Activated CD8-positive, alpha-beta T cell treated with anti-CD3 and anti-CD28 coated beads for 36 hours (primary cell): ENCODE measurements at regions not wholly inside any gene's neighbourhood (a gene's known extent, or its start where the extent isn't known, plus 50 kb on each side); places are given as distances from the start of the nearest gene placed in this dataset.
"Not testable (repeated sequence)": the region's sequence is repeated elsewhere in the genome, so short reads cannot be mapped to it uniquely, and the experiment has no call there.

ENCODE experiments used
- ATAC-seq: fragments of 200-7000 bp; cut with Tn5 transposase; one replicate; pipeline ENCODE4 v1.10.0; 2021; ENCODE audit warnings: mild to moderate bottlenecking, moderate library complexity
- CTCF ChIA-PET: fragments of 350-600 bp; sonication (Branson Sonifier 250); formaldehyde crosslinking; loops from one replicate; lab custom pipeline; 2021; ENCODE audit warnings: antibody characterized with exemption; lab: Charles Lee
- POLR2A ChIA-PET: fragments of 350-600 bp; sonication (Branson Sonifier 250); formaldehyde crosslinking; loops from one replicate; lab custom pipeline; 2021; ENCODE audit warnings: antibody characterized with exemption; lab: Charles Lee
- DNase-seq: peaks from one replicate; pipeline ENCODE4 v3.0.0-alpha.2; 2020
- H3K27ac Mint-ChIP-seq: one replicate; pipeline ENCODE4 v1.8.0; 2021; ENCODE audit warnings: mild to moderate bottlenecking, mixed read lengths
- H3K27me3 Mint-ChIP-seq: one replicate; pipeline ENCODE4 v1.8.0; 2021; ENCODE audit warnings: mixed read lengths
- H3K36me3 Mint-ChIP-seq: one replicate; pipeline ENCODE4 v1.8.0; 2021; ENCODE audit warnings: low read depth, mixed read lengths
- H3K4me1 Mint-ChIP-seq: one replicate; pipeline ENCODE4 v1.8.0; 2021; ENCODE audit warnings: low read depth, mixed read lengths
- H3K4me3 Mint-ChIP-seq: one replicate; pipeline ENCODE4 v1.8.0; 2021; ENCODE audit warnings: mild to moderate bottlenecking, moderate library complexity, mixed read lengths
- H3K9me3 Mint-ChIP-seq: one replicate; pipeline ENCODE4 v1.8.0; 2021; ENCODE audit warnings: mixed read lengths
- intact Hi-C: fragments of 100-400 bp; cut with micrococcal nuclease; formaldehyde crosslinking; loops from one replicate; pipeline ENCODE4 v1.10.0; 2022
- TF ChIP-seq, protein P1 (sequence below): fragments of 200-600 bp; IDR thresholded peaks from one replicate; pipeline ENCODE4 v1.8.0; 2022; ENCODE audit warnings: antibody characterized with exemption, mild to moderate bottlenecking

DNA sequence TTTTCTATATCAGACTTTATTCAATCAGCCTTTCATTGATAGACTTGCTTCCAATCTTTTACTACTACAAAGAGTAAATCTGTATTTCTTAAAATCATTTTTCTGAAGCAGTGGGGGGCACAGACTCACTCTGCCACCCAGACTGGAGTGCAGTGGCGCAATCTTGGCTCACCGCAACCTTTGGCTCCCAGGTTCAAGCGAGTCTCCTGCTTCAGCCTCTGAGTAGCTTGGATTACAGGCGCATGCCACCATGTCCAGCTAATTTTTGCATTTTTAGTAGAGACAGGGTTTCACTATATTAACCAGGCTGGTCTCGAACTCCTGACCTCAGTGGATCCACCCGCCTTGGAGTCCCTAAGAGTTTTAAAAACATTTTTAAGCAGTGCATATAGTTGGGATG is 270.6 kb upstream of the REG3G start:
- Mint-ChIP-seq H3K4me3 (no peak overlapping the region), H3K9me3 (peaks cover 15% of the 10 kb centered on the region), H3K27ac (no peak overlapping the region), H3K36me3 (no peaks in the 10 kb centered on the region), H3K27me3 (no peaks in the 10 kb centered on the region), H3K4me1 (no peaks in the 10 kb centered on the region)
- intact Hi-C loops = no loop called here
- CTCF ChIA-PET = no interaction called here
- no peak for DNase-seq
- no peak for ATAC-seq
- TF ChIP-seq, protein P1, sequence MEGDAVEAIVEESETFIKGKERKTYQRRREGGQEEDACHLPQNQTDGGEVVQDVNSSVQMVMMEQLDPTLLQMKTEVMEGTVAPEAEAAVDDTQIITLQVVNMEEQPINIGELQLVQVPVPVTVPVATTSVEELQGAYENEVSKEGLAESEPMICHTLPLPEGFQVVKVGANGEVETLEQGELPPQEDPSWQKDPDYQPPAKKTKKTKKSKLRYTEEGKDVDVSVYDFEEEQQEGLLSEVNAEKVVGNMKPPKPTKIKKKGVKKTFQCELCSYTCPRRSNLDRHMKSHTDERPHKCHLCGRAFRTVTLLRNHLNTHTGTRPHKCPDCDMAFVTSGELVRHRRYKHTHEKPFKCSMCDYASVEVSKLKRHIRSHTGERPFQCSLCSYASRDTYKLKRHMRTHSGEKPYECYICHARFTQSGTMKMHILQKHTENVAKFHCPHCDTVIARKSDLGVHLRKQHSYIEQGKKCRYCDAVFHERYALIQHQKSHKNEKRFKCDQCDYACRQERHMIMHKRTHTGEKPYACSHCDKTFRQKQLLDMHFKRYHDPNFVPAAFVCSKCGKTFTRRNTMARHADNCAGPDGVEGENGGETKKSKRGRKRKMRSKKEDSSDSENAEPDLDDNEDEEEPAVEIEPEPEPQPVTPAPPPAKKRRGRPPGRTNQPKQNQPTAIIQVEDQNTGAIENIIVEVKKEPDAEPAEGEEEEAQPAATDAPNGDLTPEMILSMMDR = no peak
- POLR2A ChIA-PET = no interaction called here

DNA sequence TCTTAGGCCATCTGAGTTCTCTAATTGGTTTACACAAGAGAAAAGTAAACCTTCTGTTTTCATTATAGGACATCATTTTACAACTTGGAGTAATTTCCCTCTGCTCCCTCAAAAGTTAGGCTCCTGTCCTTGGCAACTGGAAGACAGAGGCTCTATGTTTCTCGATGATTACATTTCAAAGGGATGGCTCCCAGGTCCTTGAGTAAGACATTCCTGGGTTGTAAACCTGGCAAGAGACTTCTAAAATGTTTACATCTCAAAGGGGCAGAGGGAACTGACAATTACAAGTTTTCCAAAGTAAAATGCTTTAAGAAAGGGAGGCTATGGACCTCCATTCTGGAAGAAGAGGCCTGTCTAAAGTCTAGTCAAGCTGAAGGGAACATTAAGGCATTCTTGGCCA is 268.3 kb upstream of the REG3G start:
- ChIA-PET CTCF (no interaction called here), POLR2A (no interaction called here)
- TF ChIP-seq, protein P1 = no peak
- peaks cover 35% of the 10 kb centered on the region for H3K9me3 Mint-ChIP-seq
- no peaks in the 10 kb centered on the region for H3K4me1 Mint-ChIP-seq
- intact Hi-C loops = no loop called here
- H3K36me3 Mint-ChIP-seq = no peaks in the 10 kb centered on the region
- ATAC-seq = no peak
- no peak overlapping the region for H3K4me3 Mint-ChIP-seq
- H3K27me3 Mint-ChIP-seq = no peaks in the 10 kb centered on the region
- DNase-seq = no peak
- H3K27ac Mint-ChIP-seq = no peak overlapping the region

GRCh38 chr2:78757640-78758039 is 267.9 kb upstream of the REG3G start:
- peaks cover 38% of the 10 kb centered on the region for H3K9me3 Mint-ChIP-seq
- TF ChIP-seq, protein P1 = no peak

DNA sequence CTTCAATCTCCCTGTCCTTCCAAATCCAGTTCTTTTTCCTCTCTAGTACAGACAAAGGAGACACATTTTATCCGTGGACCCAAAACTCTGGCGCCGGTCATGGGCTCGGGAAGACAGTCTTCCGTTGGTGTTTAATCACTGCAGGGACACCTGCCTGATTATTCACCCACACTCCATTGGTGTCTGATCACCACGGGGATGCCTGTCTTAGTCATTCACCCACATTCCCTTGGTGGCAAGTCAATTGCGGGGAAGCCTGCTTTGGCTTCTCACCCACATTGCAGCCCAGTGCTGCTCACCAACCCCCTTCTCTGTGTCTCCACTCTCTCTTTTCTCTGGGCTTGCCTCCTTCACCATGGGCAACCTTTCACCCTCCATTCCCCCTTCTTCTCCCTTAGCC is 266.7 kb upstream of the REG3G start:
- H3K36me3 Mint-ChIP-seq, ATAC-seq, H3K27me3 Mint-ChIP-seq, CTCF ChIA-PET, H3K4me1 Mint-ChIP-seq, POLR2A ChIA-PET, H3K4me3 Mint-ChIP-seq, H3K27ac Mint-ChIP-seq, intact Hi-C loops, DNase-seq: not testable (repeated sequence)
- peaks cover 38% of the 10 kb centered on the region for H3K9me3 Mint-ChIP-seq

More at GRCh38 chr2:78757640-78758039, 267.9 kb upstream of the REG3G start:
- no peaks in the 10 kb centered on the region for H3K27me3 Mint-ChIP-seq
- ChIA-PET CTCF (no interaction called here), POLR2A (no interaction called here)
- no peak overlapping the region for H3K4me3 Mint-ChIP-seq
- no peak for DNase-seq
- H3K36me3 Mint-ChIP-seq = no peaks in the 10 kb centered on the region
- H3K4me1 Mint-ChIP-seq = no peaks in the 10 kb centered on the region
- no peak for ATAC-seq
- no peak overlapping the region for H3K27ac Mint-ChIP-seq
- intact Hi-C loops = no loop called here

- no peaks in the 10 kb centered on the region for H3K4me1 Mint-ChIP-seq
- DNase-seq (no peak), ATAC-seq (no peak)
- H3K36me3 Mint-ChIP-seq = no peaks in the 10 kb centered on the region
- H3K9me3 Mint-ChIP-seq = peaks cover 19% of the 10 kb centered on the region
- CTCF ChIA-PET = no interaction called here
- H3K27me3 Mint-ChIP-seq = no peaks in the 10 kb centered on the region
- POLR2A ChIA-PET = no interaction called here
- intact Hi-C loops = no loop called here
- H3K27ac Mint-ChIP-seq = no peak overlapping the region
- H3K4me3 Mint-ChIP-seq = no peak overlapping the region
- TF ChIP-seq, protein P1 = no peak
These were observed 259.0 kb upstream of the REG3G start for GRCh38 chr2:78766459-78766858.

- no peaks in the 10 kb centered on the region for H3K27me3 Mint-ChIP-seq
- no peaks in the 10 kb centered on the region for H3K36me3 Mint-ChIP-seq
- POLR2A ChIA-PET = no interaction called here
- H3K27ac Mint-ChIP-seq = no peak overlapping the region
- no peak overlapping the region for H3K4me3 Mint-ChIP-seq
- DNase-seq (no peak), ATAC-seq (no peak)
- intact Hi-C loops = no loop called here
- CTCF ChIA-PET = no interaction called here
- H3K9me3 Mint-ChIP-seq = peaks cover 9% of the 10 kb centered on the region
- TF ChIP-seq, protein P1 = no peak
- no peaks in the 10 kb centered on the region for H3K4me1 Mint-ChIP-seq
These were observed 257.5 kb upstream of the REG3G start for GRCh38 chr2:78768016-78768415.
